Testis (tissue), 2 donors: ENCODE measurements at regions not wholly inside any gene's neighbourhood (a gene's known extent, or its start where the extent isn't known, plus 50 kb on each side); places are given as distances from the start of the nearest gene placed in this dataset.

Experiments
- DNase-seq: peaks from one replicate; pipeline ENCODE4 v3.0.0-alpha.2; 2019
- H3K27ac ChIP-seq, 2 donors: fragments of 200-600 bp; sonication (generic); one replicate each; pipeline ENCODE4 v1.5.1; 2019
- H3K27me3 ChIP-seq: fragments of 200-600 bp; sonication (generic); one replicate; pipeline ENCODE4 v1.5.1; 2019
- H3K36me3 ChIP-seq: fragments of 200-600 bp; sonication (generic); one replicate; pipeline ENCODE4 v1.5.1; 2017; ENCODE audit warnings: low read depth; ENCODE audit errors: missing control alignments
- H3K4me1 ChIP-seq: fragments of 200-600 bp; sonication (generic); one replicate; pipeline ENCODE4 v1.5.1; 2019
- H3K4me3 ChIP-seq, 2 donors: fragments of 200-600 bp; sonication (generic); one replicate each; pipeline ENCODE4 v1.5.1; 2017 to 2019
- H3K9me3 ChIP-seq: fragments of 200-600 bp; sonication (generic); one replicate; pipeline ENCODE4 v1.5.1; 2017
- CTCF ChIP-seq, 3 experiments: fragments of 450-650 bp in 2 of 3; fragments of 200-600 bp in 1 of 3; sonication (generic) in 1 of 3; IDR thresholded peaks; one replicate each; pipeline ENCODE4 v1.5.1; 2016 to 2019; ENCODE audit warnings: antibody characterized with exemption in 3 of 3, mild to moderate bottlenecking in 2 of 3, moderate library complexity in 1 of 3
- POLR2A ChIP-seq: fragments of 450-650 bp; IDR thresholded peaks from one replicate; pipeline ENCODE4 v1.6.1; 2017; ENCODE audit warnings: antibody characterized with exemption, mild to moderate bottlenecking, moderate library complexity
- WGBS, 2 donors: methylation state at CpG; one replicate each; pipeline ENCODE4 v1.1.5; 2018; 5-methylcytosine and 5-hydroxymethylcytosine counted together
- intact Hi-C: fragments of 100-400 bp; cut with DNase I; formaldehyde crosslinking; loops from one replicate; pipeline ENCODE4 v1.15.1; 2023; ENCODE audit warnings: low total_unique reads

DNA sequence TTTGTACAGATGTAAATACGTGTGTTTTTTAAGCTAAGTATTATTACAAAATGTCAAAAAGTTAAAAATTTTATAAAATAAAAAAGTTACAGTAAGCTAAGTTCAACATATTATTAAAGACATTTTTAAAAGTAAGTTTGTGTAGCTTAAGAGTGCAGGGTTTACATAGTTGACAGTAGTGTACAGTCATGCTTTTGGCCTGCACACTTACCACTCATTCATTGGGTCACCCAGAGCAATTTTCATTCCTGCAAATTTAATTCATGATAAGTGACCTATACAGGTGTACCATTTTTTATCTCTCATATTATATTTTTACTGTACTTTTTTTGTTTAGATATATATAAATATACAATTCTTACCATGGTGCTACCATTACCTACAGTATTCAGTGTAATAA, 769.9 kb upstream of the SLITRK6 start:
- Histone ChIP-seq H3K9me3 (no peaks in the 10 kb centered on the region), H3K36me3 (no peaks in the 10 kb centered on the region), H3K27me3 (no peaks in the 10 kb centered on the region), H3K4me1 (no peaks in the 10 kb centered on the region), H3K4me3 (no peak overlapping the region), H3K27ac (no peak overlapping the region)
- intact Hi-C loops: no loop called here
- no peak for DNase-seq
- WGBS, 2 donors: 92 to 97% methylated on average over 1 of the region's 1 CpG
- no peak for TF ChIP-seq POLR2A

DNA sequence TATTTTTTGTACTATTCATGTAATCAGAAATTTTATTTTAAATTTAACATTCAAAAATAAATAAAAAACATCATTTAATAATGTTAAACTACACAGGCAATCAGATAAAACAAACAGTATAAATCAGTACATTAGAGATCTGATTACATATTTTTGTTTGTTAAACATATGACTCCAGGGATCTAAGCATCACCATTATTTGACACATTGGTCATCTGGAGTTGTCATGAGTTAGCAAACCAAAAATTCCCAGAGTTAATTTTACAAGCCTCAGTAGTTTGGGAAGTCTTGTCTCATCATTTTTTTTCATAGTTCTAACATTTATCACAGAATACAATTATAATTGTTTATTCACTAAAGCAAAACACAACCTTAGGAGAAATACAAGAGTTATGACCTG, 770.8 kb upstream of the SLITRK6 start:
- DNase-seq: no peak
- H3K4me1 ChIP-seq: no peaks in the 10 kb centered on the region
- H3K27me3 ChIP-seq: no peaks in the 10 kb centered on the region
- H3K36me3 ChIP-seq: no peaks in the 10 kb centered on the region
- no peak overlapping the region for H3K4me3 ChIP-seq
- no peaks in the 10 kb centered on the region for H3K9me3 ChIP-seq
- intact Hi-C loops: no loop called here
- H3K27ac ChIP-seq: no peak overlapping the region
- TF ChIP-seq POLR2A (no peak), CTCF (IDR thresholded peaks at IDR 0.05) (no peak)

GRCh38 chr13:86572115-86572514, 772.9 kb upstream of the SLITRK6 start:
- H3K36me3 ChIP-seq: no peaks in the 10 kb centered on the region
- H3K27ac ChIP-seq: no peak overlapping the region
- no peaks in the 10 kb centered on the region for H3K4me1 ChIP-seq
- TF ChIP-seq POLR2A (no peak), CTCF (IDR thresholded peaks at IDR 0.05) (no peak)
- intact Hi-C loops: no loop called here
- no peaks in the 10 kb centered on the region for H3K9me3 ChIP-seq
- no peaks in the 10 kb centered on the region for H3K27me3 ChIP-seq
- 41 to 49% methylated on average over 2 of the region's 2 CpGs for WGBS, 2 donors
- no peak for DNase-seq
- no peak overlapping the region for H3K4me3 ChIP-seq

- TF ChIP-seq CTCF (IDR thresholded peaks at IDR 0.05) (no peak), POLR2A (no peak)
- no peaks in the 10 kb centered on the region for H3K4me1 ChIP-seq
- H3K9me3 ChIP-seq: no peaks in the 10 kb centered on the region
- no peak overlapping the region for H3K27ac ChIP-seq
- no peaks in the 10 kb centered on the region for H3K36me3 ChIP-seq
- no peak for DNase-seq
- no peak overlapping the region for H3K4me3 ChIP-seq
- 69 to 73% methylated on average over 3 of the region's 3 CpGs for WGBS, 2 donors
- H3K27me3 ChIP-seq: no peaks in the 10 kb centered on the region
- intact Hi-C loops: no loop called here
Measured at GRCh38 chr13:86579662-86580061, 780.4 kb upstream of the SLITRK6 start.

GRCh38 chr13:86581706-86582105, 782.5 kb upstream of the SLITRK6 start:
- WGBS, 2 donors: 93 to 100% methylated on average over 1 to 2 of the region's 2 CpGs

More at GRCh38 chr13:86581706-86582105, 782.5 kb upstream of the SLITRK6 start:
- DNase-seq: no peak
- Histone ChIP-seq H3K27ac (no peak overlapping the region), H3K4me3 (no peak overlapping the region), H3K4me1 (no peaks in the 10 kb centered on the region), H3K9me3 (no peaks in the 10 kb centered on the region), H3K27me3 (no peaks in the 10 kb centered on the region), H3K36me3 (no peaks in the 10 kb centered on the region)
- TF ChIP-seq CTCF (IDR thresholded peaks at IDR 0.05) (no peak), POLR2A (no peak)
- intact Hi-C loops: no loop called here
